GM21825 (cell line): ENCODE measurements at regions not wholly inside any gene's neighbourhood (a gene's known extent, or its start where the extent isn't known, plus 50 kb on each side); places are given as distances from the start of the nearest gene placed in this dataset.

Experiments used
- ATAC-seq: cut with Tn5 transposase; IDR thresholded peaks from one replicate; pipeline ENCODE4 v1.9.1; 2021; ENCODE audit warnings: mild to moderate bottlenecking, moderate library complexity; ENCODE audit not compliant: unreplicated experiment

DNA sequence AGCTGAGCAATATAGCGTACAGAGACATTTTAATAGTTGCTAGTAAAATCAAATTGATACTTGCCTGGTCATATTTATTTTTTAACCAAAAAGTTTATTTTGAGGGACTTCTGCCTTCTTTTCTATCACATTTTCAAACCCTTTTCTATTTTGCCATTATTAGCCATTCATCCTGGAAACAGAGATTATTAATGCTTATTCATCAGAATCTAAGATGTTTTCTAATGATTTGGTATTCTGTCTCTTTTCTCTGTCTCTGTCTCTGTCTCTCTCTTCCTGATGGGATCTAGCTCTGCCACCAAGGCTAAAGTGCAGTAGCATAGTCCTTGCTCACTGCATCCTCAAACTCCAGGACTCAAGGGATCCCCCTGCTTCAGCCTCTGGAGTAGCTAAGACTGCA lies 871.3 kb upstream of the CDH8 start:
- ATAC-seq = no peak

DNA sequence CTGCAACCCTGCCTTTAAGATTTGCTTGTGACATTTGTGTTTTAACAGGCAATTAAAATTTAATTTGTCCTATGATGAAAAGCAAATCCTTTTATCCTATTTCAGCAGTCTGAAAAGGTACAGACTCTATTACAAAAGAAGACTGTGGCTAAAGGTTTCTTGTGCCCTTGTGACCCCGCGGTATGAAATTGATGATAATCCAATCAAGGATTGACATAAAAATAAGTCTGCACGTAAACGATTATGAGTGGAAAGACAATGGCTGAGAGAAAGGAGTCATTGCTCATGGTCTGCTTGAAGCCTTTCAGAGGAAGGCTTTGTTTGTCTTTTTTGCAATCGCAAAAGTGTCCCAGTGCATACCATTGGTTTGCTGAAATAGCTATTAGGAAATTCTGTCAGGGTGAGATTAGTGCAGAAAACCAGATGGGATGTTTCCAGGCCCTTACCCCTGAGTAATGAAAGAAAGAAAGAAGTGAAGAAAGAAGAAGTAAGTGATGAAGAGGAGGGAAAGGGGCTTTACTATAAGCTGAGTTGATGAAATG lies 867.8 kb upstream of the CDH8 start:
- ATAC-seq = no peak

DNA sequence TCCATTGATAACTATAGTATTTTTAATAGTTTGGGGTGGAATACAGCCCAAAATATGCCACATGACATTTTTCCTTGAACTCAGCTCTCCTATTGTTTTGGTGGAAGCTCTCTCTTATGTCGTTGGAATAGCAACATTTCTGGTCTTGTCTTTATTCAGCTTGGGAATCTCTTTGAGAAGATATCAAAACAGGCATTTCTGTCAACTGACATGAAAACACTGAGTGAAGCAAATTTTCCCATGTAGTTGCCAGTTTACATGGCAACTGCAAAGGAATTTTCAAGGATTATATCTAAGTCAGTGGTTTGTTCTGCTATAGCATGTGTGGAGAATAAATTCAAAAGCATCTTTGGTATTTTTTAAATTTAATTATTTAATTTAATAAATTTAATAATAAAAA lies 863.5 kb upstream of the CDH8 start:
- ATAC-seq = no peak

DNA sequence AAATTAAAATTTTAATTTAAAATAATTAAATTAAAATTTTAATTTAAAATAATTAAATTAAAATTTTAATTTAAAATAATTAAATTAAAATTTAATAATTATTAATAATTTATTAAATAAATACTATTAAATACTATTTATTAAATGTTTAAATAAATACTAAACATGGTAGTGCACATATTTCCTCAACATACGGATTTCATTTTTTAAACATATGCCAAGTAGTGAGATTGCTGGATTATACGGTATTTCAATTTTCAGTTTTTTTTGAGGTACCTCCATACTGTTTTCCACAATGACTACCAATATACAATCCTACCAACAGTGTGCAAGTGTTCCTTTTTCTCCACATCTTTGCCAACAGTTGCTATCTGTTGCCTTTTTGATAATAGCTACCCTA lies 852.9 kb upstream of the CDH8 start:
- ATAC-seq = no peak

DNA sequence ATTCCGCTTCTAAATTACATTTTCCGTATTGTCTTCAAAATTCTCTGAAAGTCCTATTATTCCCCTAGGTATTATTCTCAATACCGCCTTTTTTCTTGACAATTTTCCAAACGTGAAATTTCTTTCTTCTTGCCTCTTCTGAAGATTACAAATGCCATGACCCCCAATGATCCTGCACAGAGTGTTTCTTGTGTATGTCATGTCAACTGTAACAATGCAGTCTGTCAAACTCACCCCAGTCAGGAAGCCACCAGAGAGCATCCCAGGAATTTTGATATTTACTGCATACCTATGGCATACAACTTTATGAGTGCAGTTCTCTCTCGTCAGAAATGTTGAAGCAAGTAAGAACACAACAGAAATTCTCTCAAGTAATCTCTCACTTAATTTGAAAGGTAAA lies 847.3 kb upstream of the CDH8 start:
- ATAC-seq = no peak

DNA sequence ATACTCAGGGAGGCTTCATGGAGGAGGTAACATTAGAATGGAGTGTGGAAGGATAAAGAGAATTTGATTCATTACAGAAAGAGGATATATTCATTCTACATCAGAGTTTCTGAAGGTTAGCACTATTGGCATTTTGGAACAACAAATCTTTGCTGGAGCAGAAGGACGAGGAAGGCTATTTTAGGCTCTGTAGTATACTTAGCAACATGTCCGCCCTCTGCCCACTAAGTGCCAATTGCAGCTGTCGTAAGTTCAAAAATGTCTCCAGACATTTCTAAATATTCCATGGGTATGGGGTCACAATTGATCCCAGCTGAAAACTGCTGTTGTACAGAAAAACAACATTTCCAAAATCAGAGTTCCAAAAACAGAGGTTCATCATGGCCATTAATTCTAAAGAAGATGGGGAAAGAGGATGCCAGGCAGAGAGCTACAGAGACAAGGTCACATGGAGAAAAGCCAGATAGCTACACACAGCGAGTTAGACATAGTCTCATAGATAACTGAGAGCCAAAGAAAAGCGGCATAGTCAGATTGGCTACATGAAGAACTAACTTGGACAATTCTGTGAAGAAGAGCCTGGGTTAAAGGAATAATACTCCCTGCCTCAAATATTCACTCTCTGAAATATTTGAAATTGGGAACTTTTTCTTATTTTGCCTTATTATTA lies 846.4 kb upstream of the CDH8 start:
- no peak for ATAC-seq

DNA sequence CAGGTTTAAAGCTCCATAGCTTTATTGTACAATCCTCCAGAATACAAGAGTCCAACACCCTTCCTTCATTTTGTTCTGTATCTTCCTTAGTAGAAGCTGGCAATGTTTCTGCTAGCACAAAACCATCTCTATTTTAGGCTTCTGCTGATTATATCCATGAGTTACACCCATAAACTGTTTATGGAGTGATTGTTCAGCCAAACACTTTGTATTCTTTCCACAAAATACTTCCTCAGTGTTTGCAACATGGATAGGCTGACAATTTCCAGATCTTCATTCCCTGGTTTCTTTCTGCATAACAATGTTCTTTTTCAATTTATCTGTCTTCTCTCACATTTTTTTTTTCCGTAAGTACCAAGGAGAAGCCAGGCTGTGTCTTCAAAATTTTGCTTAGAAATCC lies 839.9 kb upstream of the CDH8 start:
- no peak for ATAC-seq

DNA sequence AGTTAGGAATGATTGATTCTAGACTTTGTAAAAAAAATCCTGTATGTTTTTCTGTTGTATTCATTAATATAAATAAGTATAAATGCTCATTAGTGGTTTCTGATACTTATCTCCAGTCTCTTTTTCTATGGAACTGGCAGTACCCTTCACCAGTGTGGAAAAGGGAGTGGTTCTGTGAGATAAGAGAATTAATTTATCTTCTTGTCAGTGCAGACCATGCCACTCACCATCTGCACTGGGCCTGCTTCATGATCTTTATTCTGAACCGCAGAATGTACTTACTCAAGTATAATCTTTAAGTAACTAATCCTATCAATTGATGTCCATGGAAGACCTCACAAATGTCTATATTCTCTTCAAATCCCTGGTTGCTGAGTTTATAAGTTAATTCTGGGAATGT lies 836.1 kb upstream of the CDH8 start:
- no peak for ATAC-seq

DNA sequence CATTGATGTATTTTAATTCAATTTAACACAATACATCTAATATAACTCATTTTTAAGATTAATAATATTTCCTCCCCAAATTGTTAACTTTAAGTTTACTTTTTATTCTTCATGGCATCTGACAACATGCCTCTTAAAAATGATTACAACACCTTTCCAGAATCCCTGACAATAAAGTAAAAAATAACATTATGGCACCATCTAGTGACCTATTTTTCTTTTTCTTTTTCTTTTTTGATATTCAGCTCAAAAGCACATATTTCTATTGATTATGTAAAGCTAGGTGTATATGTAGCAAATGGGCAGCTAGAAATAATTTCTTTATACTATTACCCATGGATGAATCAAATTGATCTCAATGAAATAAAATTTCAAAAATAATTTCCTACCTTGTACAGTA lies 834.3 kb upstream of the CDH8 start:
- ATAC-seq = no peak

DNA sequence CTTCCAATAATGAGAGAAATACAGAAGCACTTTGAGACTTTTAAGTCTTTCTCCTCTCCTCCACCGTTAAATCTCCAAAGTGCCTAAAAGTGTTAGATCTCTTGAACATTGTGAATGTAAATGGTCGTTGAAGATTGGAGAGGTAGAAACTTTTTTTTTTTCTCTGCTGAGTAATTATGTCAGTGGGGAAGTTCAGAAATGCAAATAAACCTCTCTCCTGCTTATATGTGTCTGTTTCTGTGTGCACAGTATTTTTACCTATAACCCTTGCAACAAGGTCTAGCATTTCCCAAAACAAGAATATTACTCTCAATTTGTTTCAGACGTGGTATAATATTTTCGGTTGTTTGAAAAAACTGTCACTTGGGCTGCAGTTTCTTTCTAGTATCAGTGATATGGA lies 833.6 kb upstream of the CDH8 start:
- no peak for ATAC-seq

DNA sequence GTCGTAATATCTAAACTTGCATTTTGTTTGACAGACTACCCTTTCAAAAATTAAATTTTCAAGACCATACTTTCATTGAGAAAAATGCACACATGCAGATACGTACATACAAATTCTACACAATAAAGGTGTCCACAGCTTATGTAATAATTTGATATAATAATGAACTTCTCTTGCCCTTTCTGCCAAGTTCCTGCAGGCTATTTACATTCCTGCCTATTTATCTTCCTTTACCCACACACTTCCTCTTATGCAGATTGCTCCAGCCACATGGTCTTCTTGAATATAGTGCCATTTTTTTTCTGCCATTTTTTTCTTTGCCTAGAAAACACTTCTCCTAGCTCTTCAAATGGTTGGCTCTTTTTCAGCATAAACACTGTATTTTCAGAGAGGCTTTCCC lies 826.9 kb upstream of the CDH8 start:
- no peak for ATAC-seq

DNA sequence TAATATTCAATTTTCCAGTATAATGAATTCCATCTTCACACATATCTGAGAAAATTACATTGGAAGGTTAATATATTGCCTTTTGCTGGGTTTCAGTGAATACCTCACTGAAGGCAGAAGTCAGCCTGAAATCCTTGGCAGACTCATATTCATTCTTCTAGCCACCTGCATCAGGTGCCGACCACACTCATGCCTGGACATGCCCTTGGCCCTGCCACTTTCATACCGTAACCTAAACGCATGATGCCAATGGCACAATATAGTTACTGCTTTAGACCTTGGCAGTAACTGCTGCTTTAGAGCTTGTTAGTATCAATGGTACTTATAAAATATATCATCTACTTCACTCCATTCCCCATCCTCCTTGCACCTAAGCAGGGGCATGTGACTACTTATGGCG lies 817.6 kb upstream of the CDH8 start:
- ATAC-seq = no peak

DNA sequence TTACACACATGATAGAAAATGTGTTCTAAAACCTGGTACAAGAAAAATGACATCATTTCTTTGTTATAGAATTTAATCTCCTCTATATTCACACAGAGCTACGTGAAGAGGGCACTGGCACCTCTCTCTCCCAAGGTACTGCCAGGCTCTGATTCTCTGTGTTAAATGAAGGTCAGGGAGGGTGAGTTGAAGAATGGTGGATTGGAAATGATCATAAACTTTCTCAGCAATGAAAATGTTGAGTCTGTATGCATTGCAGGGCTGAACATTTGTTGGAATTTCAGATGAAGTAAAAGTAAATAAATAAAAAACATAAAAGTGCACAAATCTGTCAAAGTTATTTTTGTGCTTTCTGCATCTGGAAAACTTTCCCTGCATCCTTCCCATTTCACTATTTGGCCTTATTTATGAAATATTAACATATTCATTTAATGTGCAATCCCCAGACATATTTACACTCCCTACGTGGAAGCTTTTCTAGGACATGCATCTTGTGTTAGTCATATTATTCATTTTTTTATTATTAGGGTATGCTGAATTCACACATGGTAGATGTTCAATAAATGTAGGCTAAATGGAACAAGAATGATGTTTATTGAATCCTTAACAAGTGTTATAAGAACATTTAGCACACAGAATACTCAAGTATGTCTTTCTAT lies 810.3 kb upstream of the CDH8 start:
- ATAC-seq = no peak

DNA sequence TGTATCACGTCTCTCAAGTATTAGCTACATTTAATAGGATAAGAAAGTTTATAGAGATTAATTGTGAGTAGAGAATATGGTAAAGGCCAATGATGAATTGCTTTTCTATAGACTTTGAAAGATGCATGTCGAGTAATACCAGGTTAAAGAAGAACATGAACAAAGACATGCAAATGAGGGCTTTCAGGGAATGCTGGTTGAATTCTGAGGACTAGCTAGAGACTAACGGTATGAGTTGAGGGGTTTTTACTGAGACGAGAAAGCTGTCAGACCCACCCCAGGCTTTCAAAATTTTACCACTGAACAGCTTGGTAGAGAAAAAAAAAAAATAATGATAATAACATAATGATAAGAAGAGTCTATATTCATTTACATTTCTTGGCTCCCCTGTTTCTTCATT lies 796.0 kb upstream of the CDH8 start:
- no peak for ATAC-seq

DNA sequence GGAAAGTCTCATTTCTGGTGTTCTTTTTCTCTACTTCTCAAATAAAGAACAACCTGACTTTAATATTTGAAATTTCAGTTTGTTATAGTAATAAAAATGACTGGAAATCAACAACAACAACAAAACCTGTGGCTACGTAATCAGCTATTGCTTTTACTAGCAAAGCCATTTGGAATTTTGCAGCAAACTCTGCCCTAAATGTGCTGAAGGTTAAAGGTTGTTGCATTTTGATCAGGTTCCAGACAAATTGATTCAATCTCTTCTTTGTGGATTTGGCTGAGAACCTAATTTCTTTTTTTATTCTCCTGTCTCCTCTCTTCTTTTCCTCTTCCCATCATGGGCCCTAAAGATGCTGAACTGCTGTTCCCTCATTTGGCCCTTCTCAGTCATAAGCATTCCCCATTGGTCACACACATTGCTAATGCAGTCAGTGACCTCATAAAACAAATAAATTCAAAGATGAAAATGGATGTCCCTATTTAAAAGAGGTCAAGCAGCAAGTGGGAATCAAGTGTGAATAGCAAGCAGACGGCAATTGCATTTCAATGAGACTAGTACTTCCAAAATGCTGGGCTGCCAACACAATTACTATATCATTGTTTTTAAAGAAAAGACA lies 795.1 kb upstream of the CDH8 start:
- no peak for ATAC-seq

DNA sequence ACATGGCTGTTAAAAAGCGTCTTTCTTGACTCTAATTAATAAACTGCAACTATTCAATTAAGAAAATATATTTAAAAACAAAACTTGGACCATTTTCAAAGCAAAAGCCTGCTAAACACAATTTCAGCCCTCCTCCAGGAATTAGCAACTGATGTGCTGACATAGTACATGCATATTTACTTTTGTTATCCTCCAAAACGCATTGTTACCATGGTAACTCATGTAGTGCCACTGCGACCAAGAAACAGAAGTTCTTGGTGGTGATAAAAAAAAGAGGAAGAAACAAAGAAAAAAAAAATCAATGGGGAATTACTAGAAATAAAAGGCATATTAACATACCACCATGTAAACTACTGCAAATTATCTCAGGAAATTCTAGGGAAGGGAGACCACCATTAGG lies 793.4 kb upstream of the CDH8 start:
- no peak for ATAC-seq

DNA sequence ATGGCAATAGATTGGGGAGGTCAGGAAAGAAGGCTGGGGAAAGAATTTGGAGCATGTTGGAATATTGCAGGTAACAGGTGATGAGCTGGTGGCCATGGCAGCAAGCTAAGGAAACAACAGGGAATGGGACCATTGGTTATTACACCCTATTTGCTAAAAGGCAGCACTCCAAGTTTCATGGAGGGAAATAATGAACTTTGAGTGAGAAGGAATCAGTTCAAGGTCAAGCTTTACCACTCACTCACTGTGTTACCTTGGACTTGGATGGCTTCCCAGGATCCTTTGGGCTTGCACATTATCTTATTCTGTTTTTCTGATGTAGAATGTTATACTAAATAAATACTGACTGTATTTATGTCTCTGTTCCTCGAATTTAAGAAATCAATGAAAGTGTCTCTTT lies 792.8 kb upstream of the CDH8 start:
- ATAC-seq = no peak

DNA sequence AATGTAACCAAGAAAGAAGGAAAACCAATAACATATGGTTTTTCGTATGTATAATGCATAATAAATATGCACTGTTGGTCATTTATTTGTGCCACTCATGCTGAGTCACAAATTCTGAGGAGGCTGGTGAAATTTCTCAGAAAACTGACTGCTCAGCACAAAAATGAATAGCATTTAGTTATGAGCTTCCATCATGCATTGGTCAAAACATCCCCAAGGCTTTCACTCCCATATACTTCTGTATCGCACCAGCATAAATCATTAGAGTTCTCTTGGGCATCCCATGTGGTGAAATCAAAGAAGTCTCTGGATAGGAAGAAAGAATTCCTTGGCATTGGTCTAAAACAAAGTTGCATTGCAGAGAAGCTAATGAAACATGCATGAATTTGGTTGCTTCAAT lies 785.6 kb upstream of the CDH8 start:
- no peak for ATAC-seq

DNA sequence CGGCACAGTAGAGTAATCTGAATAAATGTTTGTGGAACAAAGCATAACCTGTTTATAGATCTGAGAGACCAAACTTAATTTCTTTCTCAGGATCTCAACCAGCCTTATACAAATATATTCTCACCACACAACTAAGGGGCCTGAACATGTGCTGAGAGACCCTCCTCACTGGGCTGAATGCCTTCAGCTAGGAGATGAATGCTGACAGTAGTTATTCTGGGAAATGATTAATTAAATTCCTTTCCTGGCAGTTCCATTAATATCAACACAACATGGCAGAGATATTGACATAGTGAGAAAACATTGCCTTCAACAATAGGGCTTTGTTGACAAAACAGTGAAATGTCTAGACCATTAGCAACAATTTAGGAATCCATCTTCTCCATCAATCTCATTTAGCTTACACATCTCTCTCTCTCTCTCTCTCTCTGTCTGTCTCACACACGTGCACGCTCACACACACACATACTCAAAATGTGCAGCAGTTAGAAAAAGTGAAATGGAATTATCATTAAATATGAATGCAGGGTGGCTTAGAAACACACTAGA lies 780.8 kb upstream of the CDH8 start:
- no peak for ATAC-seq

DNA sequence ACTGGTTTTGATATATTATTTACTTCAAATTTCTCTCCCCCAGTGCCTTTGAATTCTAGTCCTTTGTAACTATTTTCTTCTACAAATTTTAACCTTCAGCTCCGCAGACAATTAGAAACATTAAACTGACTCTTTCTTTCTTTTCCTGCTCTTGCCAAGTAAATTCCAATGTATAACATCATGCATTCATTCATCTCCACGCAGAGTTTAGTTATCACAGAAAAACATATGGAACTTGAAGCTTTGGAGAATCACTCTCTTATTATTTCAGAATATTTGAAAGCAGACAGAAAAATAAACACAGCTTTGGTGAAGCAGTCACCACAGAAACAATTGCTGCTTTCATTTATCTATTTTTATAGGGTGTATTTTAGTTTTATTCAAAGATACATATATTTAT lies 778.7 kb upstream of the CDH8 start:
- no peak for ATAC-seq

DNA sequence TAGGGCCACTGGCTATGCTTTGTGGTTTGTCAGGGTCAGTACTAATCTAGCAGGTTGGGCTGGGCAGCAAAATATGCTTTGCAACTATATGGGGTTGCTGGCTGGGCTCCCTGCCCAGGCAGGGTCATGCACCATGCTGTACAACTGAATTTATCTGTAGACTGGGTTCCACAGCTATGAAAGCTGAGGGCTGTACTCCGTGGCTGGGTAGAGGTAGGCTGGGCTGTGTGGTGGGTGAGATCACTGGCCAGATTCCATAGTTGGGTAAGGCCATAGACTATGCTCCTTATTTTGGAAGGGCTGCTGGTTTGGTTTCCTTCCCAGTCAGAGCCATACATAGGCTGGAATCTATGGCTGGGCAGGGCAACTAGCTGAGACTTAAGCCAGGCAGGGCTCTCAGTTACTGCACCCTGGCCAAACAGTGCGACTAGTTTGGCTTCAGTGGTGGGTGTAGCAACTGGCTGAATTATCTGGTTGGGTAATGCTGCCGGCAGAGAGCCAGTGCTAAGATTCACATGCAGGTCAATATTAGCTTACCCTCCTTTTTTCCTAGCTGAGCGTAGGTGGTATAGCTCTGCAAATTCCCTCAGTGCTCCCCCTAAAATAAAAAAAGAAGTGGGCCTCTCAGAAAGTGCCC lies 769.1 kb upstream of the CDH8 start:
- no peak for ATAC-seq

DNA sequence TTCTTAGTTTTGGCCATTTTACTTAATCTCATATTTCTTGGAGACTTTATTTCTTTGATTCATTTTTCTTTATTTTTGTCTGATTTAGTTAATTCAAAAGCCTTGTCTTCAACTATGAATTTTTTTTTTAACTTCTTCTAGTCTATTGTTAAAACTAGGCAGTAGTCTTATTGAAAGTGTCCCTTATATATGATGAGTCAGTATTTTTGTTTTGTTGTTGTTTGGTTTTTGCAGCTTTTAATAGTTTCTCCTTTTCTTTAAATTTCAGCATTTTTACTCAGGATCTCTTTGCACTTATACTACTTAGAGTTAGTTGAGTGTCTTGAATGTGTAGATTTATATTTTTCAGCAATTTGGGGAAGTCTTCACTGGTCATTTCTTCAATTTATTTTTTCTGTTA lies 758.5 kb upstream of the CDH8 start:
- no peak for ATAC-seq
